ENCODE measurements at regions not wholly inside any gene's neighbourhood (a gene's known extent, or its start where the extent isn't known, plus 50 kb on each side); places are given as distances from the start of the nearest gene placed in this dataset.

DNA sequence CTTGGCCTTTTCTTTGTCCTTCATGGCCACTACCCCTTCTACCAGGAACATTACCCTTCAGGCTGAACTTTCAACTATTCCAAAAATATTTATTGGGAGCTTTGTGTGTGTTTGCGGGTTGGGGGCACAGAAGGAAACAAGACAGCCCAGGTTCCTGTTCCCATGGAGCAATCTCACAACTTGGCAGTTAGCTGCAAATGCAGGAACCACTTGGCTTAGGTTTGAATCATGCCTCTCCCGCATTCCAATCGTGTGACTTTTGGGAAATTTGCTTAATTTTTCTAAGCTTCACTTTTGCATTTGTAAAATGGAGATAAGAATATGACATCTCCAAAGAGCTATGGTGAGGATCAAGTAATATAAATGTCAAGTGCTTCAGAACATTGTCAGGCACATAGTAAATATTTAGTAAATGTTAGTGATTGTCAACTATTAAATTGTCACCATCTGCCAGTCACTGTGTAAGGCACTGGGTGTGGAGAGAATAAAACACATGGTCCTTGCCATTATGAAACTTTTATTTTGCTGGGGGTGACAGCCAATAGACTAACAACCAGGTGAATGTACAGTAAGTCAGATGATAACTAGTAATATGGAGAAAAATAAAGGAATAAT lies 277.1 kb downstream of the SNX13 start:
- TF ChIP-seq, protein P1, sequence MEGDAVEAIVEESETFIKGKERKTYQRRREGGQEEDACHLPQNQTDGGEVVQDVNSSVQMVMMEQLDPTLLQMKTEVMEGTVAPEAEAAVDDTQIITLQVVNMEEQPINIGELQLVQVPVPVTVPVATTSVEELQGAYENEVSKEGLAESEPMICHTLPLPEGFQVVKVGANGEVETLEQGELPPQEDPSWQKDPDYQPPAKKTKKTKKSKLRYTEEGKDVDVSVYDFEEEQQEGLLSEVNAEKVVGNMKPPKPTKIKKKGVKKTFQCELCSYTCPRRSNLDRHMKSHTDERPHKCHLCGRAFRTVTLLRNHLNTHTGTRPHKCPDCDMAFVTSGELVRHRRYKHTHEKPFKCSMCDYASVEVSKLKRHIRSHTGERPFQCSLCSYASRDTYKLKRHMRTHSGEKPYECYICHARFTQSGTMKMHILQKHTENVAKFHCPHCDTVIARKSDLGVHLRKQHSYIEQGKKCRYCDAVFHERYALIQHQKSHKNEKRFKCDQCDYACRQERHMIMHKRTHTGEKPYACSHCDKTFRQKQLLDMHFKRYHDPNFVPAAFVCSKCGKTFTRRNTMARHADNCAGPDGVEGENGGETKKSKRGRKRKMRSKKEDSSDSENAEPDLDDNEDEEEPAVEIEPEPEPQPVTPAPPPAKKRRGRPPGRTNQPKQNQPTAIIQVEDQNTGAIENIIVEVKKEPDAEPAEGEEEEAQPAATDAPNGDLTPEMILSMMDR (IDR thresholded peaks at IDR 0.05): no peak
- TF ChIP-seq POLR2AphosphoS5 (IDR thresholded peaks at IDR 0.05; ENCODE audit: insufficient read depth in 1 of 2, low read depth in 1 of 2) (no peak), POLR2A (IDR thresholded peaks at IDR 0.05) (no peak)

Measured in vagina (tissue), 2 donors.